Heart left ventricle (tissue), 16 donors: ENCODE measurements at regions not wholly inside any gene's neighbourhood (a gene's known extent, or its start where the extent isn't known, plus 50 kb on each side); places are given as distances from the start of the nearest gene placed in this dataset.

Experiments used
- ATAC-seq, 4 donors: fragments of 200-7000 bp; cut with Tn5 transposase; one replicate each; pipeline ENCODE4 v1.9.1; 2020 to 2022; ENCODE audit warnings: moderate library complexity in 4 of 4, mild to moderate bottlenecking in 3 of 4, moderate number of reproducible peaks in 1 of 4
- DNase-seq, 5 donors: peaks; one replicate each; pipeline ENCODE4 v3.0.0-alpha.2; 2020
- H3K27ac ChIP-seq, 12 donors: fragments of 200-600 bp; sonication (generic) in 4 of 12; one replicate each; pipeline versions ENCODE4 v1.5.0 to v1.8.0; 2016 to 2022; ENCODE audit warnings: mild to moderate bottlenecking in 2 of 12
- H3K27me3 ChIP-seq, 9 donors: fragments of 200-600 bp; sonication (generic) in 2 of 9; one replicate each; pipeline versions ENCODE4 v1.5.1 to v1.8.0; 2016 to 2022; ENCODE audit warnings: mild to moderate bottlenecking in 3 of 9
- H3K36me3 ChIP-seq, 9 donors: fragments of 200-600 bp; sonication (generic) in 2 of 9; one replicate each; pipeline versions ENCODE4 v1.5.0 to v1.8.0; 2018 to 2022; ENCODE audit warnings: mild to moderate bottlenecking in 2 of 9
- H3K4me1 ChIP-seq, 12 donors: fragments of 200-600 bp; sonication (generic) in 4 of 12; one replicate each; pipeline versions ENCODE4 v1.5.0 to v1.8.0; 2016 to 2022; ENCODE audit warnings: mild to moderate bottlenecking in 3 of 12
- H3K4me3 ChIP-seq, 12 donors: fragments of 200-600 bp; sonication (generic) in 4 of 12; one replicate each; pipeline versions ENCODE4 v1.5.0 to v1.8.0; 2017 to 2022; ENCODE audit warnings: mild to moderate bottlenecking in 9 of 12, moderate library complexity in 4 of 12
- H3K9me3 ChIP-seq, 12 donors: fragments of 200-600 bp; sonication (generic) in 4 of 12; one replicate each; pipeline versions ENCODE4 v1.5.0 to v1.8.0; 2016 to 2022; ENCODE audit warnings: mild to moderate bottlenecking in 1 of 12
- POLR2A ChIP-seq, 2 donors: fragments of 450-650 bp; IDR thresholded peaks; one replicate each; pipeline ENCODE4 v1.6.1; 2017; ENCODE audit warnings: antibody characterized with exemption in 2 of 2, mild to moderate bottlenecking in 2 of 2, moderate library complexity in 2 of 2
- WGBS, 4 donors: extraction: QIAGEN DNeasy Blood & Tissue Kit in 2 of 4; methylation state at CpG; one replicate each; pipeline versions ENCODE4 v1.1.5 to v1.1.7; 2013 to 2018; 5-methylcytosine and 5-hydroxymethylcytosine counted together
- intact Hi-C, 10 donors: fragments of 100-400 bp; cut with DNase I; formaldehyde crosslinking; loops; one replicate each; pipeline versions ENCODE4 v1.11.1 to v1.14.2; 2022
- TF ChIP-seq, protein P1 (sequence below), 12 donors: fragments of 200-600 bp; sonication (generic) in 4 of 12; IDR thresholded peaks; one replicate each; pipeline versions ENCODE4 v1.5.0 to v1.8.0; 2018 to 2022; ENCODE audit warnings: antibody characterized with exemption in 12 of 12, mild to moderate bottlenecking in 5 of 12
- donor health status: ischemic (EF 13 %, LVEDD 7.1; RV severe dilation, severe dysfunction).
- donor health status: healthy with polysubstance abuse.
- donor health status: DM: no; HTN: yes; CAD: no.
- donor health status: DM: no; HTN: no; CAD: no.
- donor health status: ischemic (EF 25% LVEDD 6.9; RV normal size, moderate dysfunction).
- donor health status: ischemic (EF 25% LVEDD 5.7; RV mildly dilated, moderate dysfunction).
- donor health status: healthy.
- donor health status: DM: yes; HTN: yes; CAD: no.
- donor health status: ischemic (EF 35%, LVEDD 5.7; RV mildly dilated, moderate dysfunction).
- donor health status: nonischemic (EF 11% LVEDD 7.7; RV severe dilation, severe dysfunction).
- donor health status: DM: yes; HTN: yes; CAD: no.
- donor health status: PGD.
- donor health status: ischemic (EF 29% LVEDD 5.4; RV normal size, mild dysfunction).
- donor health status: nonischemic (EF 23%, LVEDD 6.1; RV moderate dilation, normal function).

DNA sequence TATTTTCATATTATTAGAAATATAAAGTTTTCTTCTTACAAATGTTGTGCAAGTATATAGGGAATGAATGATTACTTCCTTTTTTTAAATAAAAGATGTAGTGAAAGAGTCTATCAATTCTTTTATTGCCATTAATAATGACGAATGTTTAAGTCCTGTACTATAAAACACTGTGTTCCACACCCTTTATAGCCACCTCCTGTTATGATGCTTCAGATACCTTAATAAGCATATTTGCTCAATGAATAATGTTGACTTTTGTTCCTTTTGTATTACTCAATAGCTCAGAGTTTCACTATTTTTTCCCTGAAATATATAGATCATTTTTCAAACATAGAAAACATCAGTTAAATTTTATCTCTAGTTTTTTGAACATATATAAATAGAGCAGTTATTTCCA, 378.2 kb upstream of the THBS1 start:
- Histone ChIP-seq H3K4me1 (peaks cover 0 to 12% (median 0%) of the 10 kb centered on the region in 12 donors), H3K4me3 (no peak overlapping the region), H3K27ac (no peak overlapping the region), H3K36me3 (no peaks in the 10 kb centered on the region), H3K9me3 (peaks cover 0 to 10% (median 0%) of the 10 kb centered on the region in 12 donors), H3K27me3 (no peaks in the 10 kb centered on the region)
- intact Hi-C loops = loop anchor here in 2 of 10 donors (5.0 to 10.0 kb wide), 2 partner anchors 45 to 58 kb away; no protein-coding TSS in a partner anchor
- TF ChIP-seq, protein P1, sequence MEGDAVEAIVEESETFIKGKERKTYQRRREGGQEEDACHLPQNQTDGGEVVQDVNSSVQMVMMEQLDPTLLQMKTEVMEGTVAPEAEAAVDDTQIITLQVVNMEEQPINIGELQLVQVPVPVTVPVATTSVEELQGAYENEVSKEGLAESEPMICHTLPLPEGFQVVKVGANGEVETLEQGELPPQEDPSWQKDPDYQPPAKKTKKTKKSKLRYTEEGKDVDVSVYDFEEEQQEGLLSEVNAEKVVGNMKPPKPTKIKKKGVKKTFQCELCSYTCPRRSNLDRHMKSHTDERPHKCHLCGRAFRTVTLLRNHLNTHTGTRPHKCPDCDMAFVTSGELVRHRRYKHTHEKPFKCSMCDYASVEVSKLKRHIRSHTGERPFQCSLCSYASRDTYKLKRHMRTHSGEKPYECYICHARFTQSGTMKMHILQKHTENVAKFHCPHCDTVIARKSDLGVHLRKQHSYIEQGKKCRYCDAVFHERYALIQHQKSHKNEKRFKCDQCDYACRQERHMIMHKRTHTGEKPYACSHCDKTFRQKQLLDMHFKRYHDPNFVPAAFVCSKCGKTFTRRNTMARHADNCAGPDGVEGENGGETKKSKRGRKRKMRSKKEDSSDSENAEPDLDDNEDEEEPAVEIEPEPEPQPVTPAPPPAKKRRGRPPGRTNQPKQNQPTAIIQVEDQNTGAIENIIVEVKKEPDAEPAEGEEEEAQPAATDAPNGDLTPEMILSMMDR (IDR thresholded peaks at IDR 0.05) = no peak
- no peak for TF ChIP-seq POLR2A (IDR thresholded peaks at IDR 0.05)
- ATAC-seq = no peak
- 84 to 90% (median 88%) methylated on average over 1 of the region's 1 CpG for WGBS, 4 donors
- DNase-seq = no peak

- intact Hi-C loops = loop anchor here in 2 of 10 donors (5.0 to 10.0 kb wide), 2 partner anchors 43 to 59 kb away; no protein-coding TSS in a partner anchor
- ATAC-seq = no peak
- 53 to 62% (median 60%) methylated on average over 1 of the region's 1 CpG for WGBS, 4 donors
- H3K27me3 ChIP-seq = no peaks in the 10 kb centered on the region
- no peaks in the 10 kb centered on the region for H3K36me3 ChIP-seq
- H3K4me3 ChIP-seq = no peak overlapping the region
- peaks cover 0 to 8% (median 0%) of the 10 kb centered on the region in 12 donors for H3K4me1 ChIP-seq
- H3K27ac ChIP-seq = no peak overlapping the region
- no peak for DNase-seq
- TF ChIP-seq, protein P1 (IDR thresholded peaks at IDR 0.05) = no peak
- no peak for TF ChIP-seq POLR2A (IDR thresholded peaks at IDR 0.05)
- peaks cover 0 to 11% (median 0%) of the 10 kb centered on the region in 12 donors for H3K9me3 ChIP-seq
These were observed 376.8 kb upstream of the THBS1 start for GRCh38 chr15:39204031-39204430.

GRCh38 chr15:39205081-39205480, 375.8 kb upstream of the THBS1 start:
- Histone ChIP-seq H3K9me3 (peaks cover 0 to 11% (median 0%) of the 10 kb centered on the region in 12 donors), H3K4me1 (no peaks in the 10 kb centered on the region), H3K27ac (no peak overlapping the region), H3K27me3 (no peaks in the 10 kb centered on the region), H3K36me3 (no peaks in the 10 kb centered on the region), H3K4me3 (no peak overlapping the region)
- DNase-seq (no peak), ATAC-seq (no peak)
- TF ChIP-seq, protein P1 (IDR thresholded peaks at IDR 0.05) = no peak
- TF ChIP-seq POLR2A (IDR thresholded peaks at IDR 0.05) = no peak
- intact Hi-C loops = loop anchor here in 1 of 10 donors (10.0 kb wide), 1 partner anchor 60 kb away; no protein-coding TSS in a partner anchor

DNA sequence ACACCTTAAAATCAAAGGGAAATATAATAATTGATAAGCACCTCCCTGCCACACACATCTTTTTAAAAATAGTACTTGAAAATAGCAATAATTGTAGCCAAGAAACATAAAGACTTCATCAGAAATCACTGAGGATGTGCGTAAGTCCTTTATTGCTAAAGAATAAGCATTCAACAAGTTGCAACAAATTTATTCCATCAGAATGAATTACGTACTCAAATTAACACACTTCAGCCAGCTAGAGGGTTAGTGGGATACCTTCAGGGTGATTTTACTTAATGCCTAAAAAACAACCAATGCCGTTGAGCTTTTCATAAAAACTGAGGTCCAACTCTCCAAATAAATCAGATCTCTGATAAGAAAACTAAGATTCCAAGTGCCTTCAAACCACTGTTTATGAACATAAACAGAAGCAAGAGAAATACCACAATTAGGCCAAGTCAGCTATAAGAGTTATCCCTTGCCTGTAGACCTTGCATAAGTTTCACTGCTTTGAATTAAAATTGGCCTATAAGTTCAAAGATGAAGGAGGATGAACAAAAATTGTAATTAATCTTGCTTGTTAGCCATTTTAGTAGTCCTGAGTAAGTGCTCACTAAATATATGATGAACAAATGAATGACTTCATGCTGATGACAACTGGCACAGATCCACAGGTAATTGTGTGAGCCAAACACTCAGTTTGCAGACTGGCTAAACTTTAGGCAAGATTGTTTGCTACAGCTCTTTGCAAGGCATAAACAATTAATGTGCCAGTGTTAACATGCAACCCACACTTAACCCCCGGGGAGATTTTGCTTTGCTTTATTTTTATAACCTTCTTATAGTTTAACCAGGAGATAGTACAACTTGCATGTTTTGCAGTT, 375.1 kb upstream of the THBS1 start:
- H3K27ac ChIP-seq = no peak overlapping the region
- no peaks in the 10 kb centered on the region for H3K36me3 ChIP-seq
- peaks cover 0 to 11% (median 0%) of the 10 kb centered on the region in 12 donors for H3K9me3 ChIP-seq
- no peak overlapping the region for H3K4me3 ChIP-seq
- no peaks in the 10 kb centered on the region for H3K4me1 ChIP-seq
- TF ChIP-seq, protein P1 (IDR thresholded peaks at IDR 0.05) = no peak
- TF ChIP-seq POLR2A (IDR thresholded peaks at IDR 0.05) = no peak
- intact Hi-C loops = loop anchor here in 1 of 10 donors (10.0 kb wide), 1 partner anchor 61 kb away; no protein-coding TSS in a partner anchor
- 93 to 96% (median 95%) methylated on average over 4 of the region's 4 CpGs for WGBS, 4 donors
- no peaks in the 10 kb centered on the region for H3K27me3 ChIP-seq
- DNase-seq (no peak), ATAC-seq (no peak)
